SJCRH30 (cell line): ENCODE measurements at regions not wholly inside any gene's neighbourhood (a gene's known extent, or its start where the extent isn't known, plus 50 kb on each side); places are given as distances from the start of the nearest gene placed in this dataset.
"Not testable (repeated sequence)": the region's sequence is repeated elsewhere in the genome, so short reads cannot be mapped to it uniquely, and the experiment has no call there.

ENCODE experiments used
- DNase-seq, 2 experiments: peaks; one replicate each; pipeline ENCODE4 v3.0.0-alpha.2; 2015 to 2020
- H3K27ac ChIP-seq: fragments of 250-450 bp; sonication (Bioruptor Pico); 2 replicates; pipeline ENCODE4 v1.5.1; 2020; ENCODE audit warnings: mild to moderate bottlenecking, moderate library complexity
- H3K27me3 ChIP-seq: fragments of 250-450 bp; sonication (Bioruptor Pico); 2 replicates; pipeline ENCODE4 v1.5.1; 2020; ENCODE audit warnings: mild to moderate bottlenecking, moderate library complexity
- H3K36me3 ChIP-seq: fragments of 250-450 bp; sonication (Bioruptor Pico); 2 replicates; pipeline ENCODE4 v1.5.1; 2020; ENCODE audit warnings: mild to moderate bottlenecking, moderate library complexity
- H3K4me1 ChIP-seq: fragments of 250-450 bp; sonication (Bioruptor Pico); 2 replicates; pipeline ENCODE4 v1.5.1; 2020; ENCODE audit warnings: mild to moderate bottlenecking, moderate library complexity
- H3K4me3 ChIP-seq: fragments of 250-450 bp; sonication (Bioruptor Pico); 2 replicates; pipeline ENCODE4 v1.5.1; 2020; ENCODE audit warnings: mild to moderate bottlenecking, moderate library complexity
- H3K9me3 ChIP-seq: fragments of 250-450 bp; sonication (Bioruptor Pico); replicated peaks from 2 replicates; pipeline ENCODE4 v1.5.1; 2020; ENCODE audit warnings: mild to moderate bottlenecking, moderate library complexity

DNA sequence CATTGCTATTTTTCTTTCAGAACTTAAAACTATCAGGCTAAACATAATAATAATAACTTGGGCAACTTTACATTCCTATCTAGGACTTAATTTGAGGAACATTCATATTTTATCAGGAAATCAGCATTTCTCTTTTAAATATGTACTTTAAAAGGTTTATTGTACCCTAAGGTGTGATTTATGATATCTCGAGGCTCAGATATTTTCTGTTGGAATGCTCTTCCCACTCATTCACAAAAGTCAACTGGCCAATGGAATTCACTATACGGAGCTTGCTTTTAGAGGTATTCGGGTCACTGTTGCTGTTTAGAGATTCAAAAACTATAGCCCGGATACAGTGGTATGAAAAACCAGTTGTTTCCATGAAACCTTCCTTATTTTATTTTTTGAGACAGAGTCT lies 328.3 kb downstream of the GBA3 start:
- no peak overlapping the region for H3K27ac ChIP-seq
- no peak for DNase-seq

GRCh38 chr4:23020399-23020798 lies 327.7 kb downstream of the GBA3 start:
- H3K4me1 ChIP-seq, DNase-seq, H3K36me3 ChIP-seq, H3K27ac ChIP-seq, H3K4me3 ChIP-seq, H3K27me3 ChIP-seq, H3K9me3 ChIP-seq: not testable (repeated sequence)

More for the DNA sequence above, 328.3 kb downstream of the GBA3 start:
- no peak overlapping the region for H3K4me3 ChIP-seq
- H3K27me3 ChIP-seq, result no peaks in the 10 kb centered on the region
- no peaks in the 10 kb centered on the region for H3K36me3 ChIP-seq
- no peaks in the 10 kb centered on the region for H3K9me3 ChIP-seq
- H3K4me1 ChIP-seq, result no peaks in the 10 kb centered on the region

DNA sequence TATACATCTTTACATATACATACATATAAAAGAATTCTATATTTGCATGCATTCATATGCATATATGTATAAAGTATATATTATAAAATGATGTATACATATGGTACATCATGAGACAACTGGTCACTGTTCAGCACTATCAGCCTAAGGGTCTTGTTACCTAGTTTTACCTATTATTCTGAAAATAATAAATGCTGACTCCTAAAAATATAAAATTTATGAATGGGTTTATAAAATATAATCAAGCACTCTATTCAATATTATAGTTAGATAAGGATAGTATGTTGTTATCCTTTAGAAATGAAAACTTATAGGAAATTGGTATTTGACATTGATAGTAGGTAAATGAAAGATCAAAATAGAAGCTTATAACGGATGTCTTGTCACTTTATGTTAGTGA lies 324.2 kb downstream of the GBA3 start:
- H3K4me3 ChIP-seq, result no peak overlapping the region
- no peaks in the 10 kb centered on the region for H3K9me3 ChIP-seq
- no peak overlapping the region for H3K27ac ChIP-seq
- DNase-seq, result no peak
- H3K4me1 ChIP-seq, result no peaks in the 10 kb centered on the region
- no peaks in the 10 kb centered on the region for H3K27me3 ChIP-seq
- no peaks in the 10 kb centered on the region for H3K36me3 ChIP-seq

- no peak for DNase-seq
- no peaks in the 10 kb centered on the region for H3K9me3 ChIP-seq
- no peaks in the 10 kb centered on the region for H3K27me3 ChIP-seq
Observed at GRCh38 chr4:23015821-23016220, 323.1 kb downstream of the GBA3 start.

DNA sequence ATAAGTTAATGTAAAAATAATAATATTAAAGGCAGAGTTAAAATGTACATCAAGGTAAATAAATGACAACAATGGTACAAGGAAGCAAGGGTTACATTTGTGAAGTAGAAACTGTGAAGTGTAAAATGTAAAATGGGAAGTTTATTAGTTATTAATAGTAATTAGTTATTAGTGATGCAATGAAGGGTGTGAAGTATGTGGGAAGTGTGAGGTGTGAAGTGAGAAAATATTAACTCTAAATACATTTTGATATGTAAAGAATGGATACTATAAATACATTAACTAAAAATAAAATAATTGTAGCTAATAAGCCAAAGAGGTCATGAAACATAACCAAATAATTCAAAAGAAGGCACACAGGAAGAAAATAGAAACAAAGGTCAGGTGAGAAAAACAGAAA lies 316.4 kb downstream of the GBA3 start:
- no peaks in the 10 kb centered on the region for H3K36me3 ChIP-seq
- H3K27ac ChIP-seq, result no peak overlapping the region
- no peak overlapping the region for H3K4me3 ChIP-seq
- H3K9me3 ChIP-seq, result no peaks in the 10 kb centered on the region
- H3K27me3 ChIP-seq, result no peaks in the 10 kb centered on the region
- no peaks in the 10 kb centered on the region for H3K4me1 ChIP-seq
- no peak for DNase-seq

More at GRCh38 chr4:23015821-23016220, 323.1 kb downstream of the GBA3 start:
- no peaks in the 10 kb centered on the region for H3K4me1 ChIP-seq
- H3K4me3 ChIP-seq, result no peak overlapping the region
- no peaks in the 10 kb centered on the region for H3K36me3 ChIP-seq
- no peak overlapping the region for H3K27ac ChIP-seq

DNA sequence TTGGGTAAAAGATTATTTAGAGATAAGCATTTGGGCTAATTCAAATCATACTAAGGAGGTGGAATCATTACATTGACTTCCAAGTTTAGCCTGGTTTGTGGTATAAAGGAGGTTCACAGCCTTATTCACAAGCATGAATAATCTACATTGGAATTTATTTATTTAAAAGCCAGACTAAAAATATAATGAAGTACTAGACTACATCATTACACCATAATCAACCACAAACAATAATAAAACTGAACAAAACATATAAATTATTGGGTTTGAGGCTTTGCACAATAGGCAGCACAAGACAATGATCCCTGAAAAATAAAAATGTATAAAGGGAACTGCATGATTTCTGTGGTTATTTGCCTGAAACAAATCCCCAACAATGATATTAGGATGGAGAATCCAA lies 314.0 kb downstream of the GBA3 start:
- Histone ChIP-seq H3K36me3 (no peaks in the 10 kb centered on the region), H3K27ac (no peak overlapping the region), H3K4me1 (no peaks in the 10 kb centered on the region), H3K27me3 (no peaks in the 10 kb centered on the region), H3K9me3 (no peaks in the 10 kb centered on the region), H3K4me3 (no peak overlapping the region)
- no peak for DNase-seq

DNA sequence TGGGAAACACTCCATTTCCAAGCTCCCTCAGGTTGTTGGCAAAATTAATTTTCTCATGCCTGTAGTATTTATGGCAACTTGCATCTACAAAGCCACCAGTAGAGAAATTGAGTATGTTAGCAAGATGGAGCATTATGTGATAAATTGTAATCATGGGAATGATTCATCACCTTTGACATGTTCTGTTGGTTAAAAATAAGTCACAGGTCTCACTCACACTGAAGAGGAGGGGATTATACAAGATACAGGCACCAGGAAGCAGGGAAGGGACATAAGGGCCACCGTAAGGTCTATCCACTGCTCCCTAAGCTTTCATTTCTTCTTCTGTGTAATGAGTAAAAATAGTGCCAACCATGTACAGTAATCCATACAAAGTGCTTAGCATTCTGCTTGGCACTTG lies 313.0 kb downstream of the GBA3 start:
- Histone ChIP-seq H3K4me1 (no peaks in the 10 kb centered on the region), H3K4me3 (no peak overlapping the region), H3K27ac (no peak overlapping the region), H3K36me3 (no peaks in the 10 kb centered on the region), H3K27me3 (no peaks in the 10 kb centered on the region), H3K9me3 (no peaks in the 10 kb centered on the region)
- no peak for DNase-seq

- no peak for DNase-seq
- no peak overlapping the region for H3K27ac ChIP-seq
- no peak overlapping the region for H3K4me3 ChIP-seq
- H3K9me3 ChIP-seq, result no peaks in the 10 kb centered on the region
- no peaks in the 10 kb centered on the region for H3K4me1 ChIP-seq
- no peaks in the 10 kb centered on the region for H3K27me3 ChIP-seq
- no peaks in the 10 kb centered on the region for H3K36me3 ChIP-seq
Observed at GRCh38 chr4:23001478-23001877, 308.7 kb downstream of the GBA3 start.

DNA sequence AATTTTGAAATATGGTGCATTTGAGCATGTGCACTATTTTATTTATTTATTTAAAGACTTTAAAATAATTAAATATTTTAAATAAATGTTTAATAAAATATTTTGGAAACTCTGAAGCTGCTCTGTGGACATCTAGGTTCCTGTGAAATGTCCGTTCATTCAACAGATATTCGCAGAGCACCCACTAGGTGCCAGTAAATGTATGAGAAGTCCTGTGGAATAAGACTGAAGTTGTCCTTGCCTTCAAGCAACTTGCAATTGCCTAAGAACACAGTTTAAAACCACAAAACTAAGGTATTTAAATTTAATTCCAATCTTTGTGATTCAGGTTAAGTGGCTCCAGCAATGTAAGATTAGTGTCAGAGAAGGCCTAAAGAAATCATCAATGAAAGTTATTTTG lies 306.7 kb downstream of the GBA3 start:
- Histone ChIP-seq H3K27ac (no peak overlapping the region), H3K9me3 (no peaks in the 10 kb centered on the region), H3K4me3 (no peak overlapping the region), H3K27me3 (no peaks in the 10 kb centered on the region), H3K4me1 (no peaks in the 10 kb centered on the region), H3K36me3 (no peaks in the 10 kb centered on the region)
- no peak for DNase-seq

- Histone ChIP-seq H3K9me3 (no peaks in the 10 kb centered on the region), H3K27me3 (no peaks in the 10 kb centered on the region), H3K4me3 (no peak overlapping the region), H3K27ac (no peak overlapping the region), H3K36me3 (no peaks in the 10 kb centered on the region), H3K4me1 (no peaks in the 10 kb centered on the region)
- DNase-seq, result no peak
Observed at GRCh38 chr4:22997358-22998224, 304.9 kb downstream of the GBA3 start.

- Histone ChIP-seq H3K4me1 (no peaks in the 10 kb centered on the region), H3K27ac (no peak overlapping the region), H3K9me3 (no peaks in the 10 kb centered on the region), H3K4me3 (no peak overlapping the region), H3K36me3 (no peaks in the 10 kb centered on the region), H3K27me3 (no peaks in the 10 kb centered on the region; the same call in 1 of the 2 replicates)
- no peak for DNase-seq
Observed at GRCh38 chr4:22991576-22991975, 298.8 kb downstream of the GBA3 start.

- Histone ChIP-seq H3K4me3 (no peak overlapping the region), H3K4me1 (no peaks in the 10 kb centered on the region), H3K27me3 (no peaks in the 10 kb centered on the region; the same call in 1 of the 2 replicates), H3K36me3 (no peaks in the 10 kb centered on the region), H3K27ac (no peak overlapping the region), H3K9me3 (no peaks in the 10 kb centered on the region)
- no peak for DNase-seq
Observed at GRCh38 chr4:22988526-22988925, 295.8 kb downstream of the GBA3 start.

- Histone ChIP-seq H3K9me3 (no peaks in the 10 kb centered on the region), H3K36me3 (no peaks in the 10 kb centered on the region), H3K4me3 (no peak overlapping the region), H3K4me1 (no peaks in the 10 kb centered on the region), H3K27me3 (no peaks in the 10 kb centered on the region; the same call in 1 of the 2 replicates), H3K27ac (no peak overlapping the region)
- no peak for DNase-seq
Observed at GRCh38 chr4:22987870-22988269, 295.1 kb downstream of the GBA3 start.

DNA sequence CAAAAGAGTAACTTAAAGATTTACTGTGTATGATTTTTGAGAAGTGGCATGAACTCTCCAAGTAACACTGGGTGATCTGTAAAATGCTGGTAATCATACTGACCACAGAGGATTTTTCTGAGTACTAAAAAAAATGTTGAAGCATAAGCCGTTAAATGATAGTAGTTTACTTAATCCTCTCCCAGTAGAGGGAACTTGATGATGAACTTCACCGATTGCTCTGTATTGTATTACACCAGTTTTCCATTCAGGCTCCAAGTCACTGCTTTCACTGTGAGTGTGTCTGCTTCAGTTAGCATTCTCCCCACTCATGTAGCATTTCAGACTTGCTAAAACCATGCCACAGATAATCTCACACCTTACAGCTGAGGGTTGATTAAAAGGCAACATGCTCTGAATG lies 294.1 kb downstream of the GBA3 start:
- Histone ChIP-seq H3K36me3 (no peaks in the 10 kb centered on the region), H3K9me3 (no peaks in the 10 kb centered on the region), H3K27me3 (no peaks in the 10 kb centered on the region; the same call in 1 of the 2 replicates), H3K4me1 (no peaks in the 10 kb centered on the region), H3K27ac (no peak overlapping the region), H3K4me3 (no peak overlapping the region)
- DNase-seq, result no peak

DNA sequence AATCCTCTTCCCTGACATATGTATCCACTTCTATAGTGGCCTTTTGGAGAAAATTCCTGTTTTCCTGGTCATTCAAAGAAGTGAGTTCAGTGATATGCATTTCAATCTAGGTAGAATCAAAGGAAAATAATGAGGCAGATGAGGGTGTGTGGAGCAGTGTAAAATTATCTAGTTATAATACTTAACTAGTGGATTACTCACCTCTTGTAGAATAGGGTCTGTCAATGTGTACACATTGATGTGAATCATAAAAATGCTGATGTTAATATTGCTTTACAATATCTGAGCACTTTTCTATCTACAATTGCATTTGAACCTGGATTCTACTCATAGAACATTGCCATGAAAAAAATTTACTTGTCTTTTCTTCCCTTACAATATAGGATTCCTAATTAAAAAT lies 293.5 kb downstream of the GBA3 start:
- no peaks in the 10 kb centered on the region for H3K4me1 ChIP-seq
- H3K27me3 ChIP-seq, result no peaks in the 10 kb centered on the region; the same call in 1 of the 2 replicates
- no peaks in the 10 kb centered on the region for H3K9me3 ChIP-seq
- DNase-seq, result no peak
- no peak overlapping the region for H3K4me3 ChIP-seq
- H3K27ac ChIP-seq, result no peak overlapping the region
- H3K36me3 ChIP-seq, result no peaks in the 10 kb centered on the region

DNA sequence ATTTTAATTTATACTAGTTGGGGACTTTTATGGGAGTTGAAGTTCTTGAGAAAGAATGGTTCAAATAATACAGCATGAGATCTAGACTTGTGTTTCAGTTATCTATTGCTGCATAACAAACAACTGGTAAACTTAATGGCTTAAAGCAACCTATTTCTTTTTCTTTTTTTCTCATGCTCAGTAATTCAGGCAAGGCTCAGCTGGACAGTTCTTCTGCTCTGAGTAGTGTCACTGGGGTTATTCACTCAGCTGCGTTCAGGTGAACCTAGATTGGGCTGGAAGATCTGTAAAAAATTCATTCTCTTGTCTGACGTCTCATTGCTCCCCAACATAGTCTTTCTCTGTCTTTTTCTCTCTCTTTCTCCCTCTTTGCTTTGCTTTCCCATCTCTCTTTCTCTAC lies 291.7 kb downstream of the GBA3 start:
- no peaks in the 10 kb centered on the region; the same call in 1 of the 2 replicates for H3K27me3 ChIP-seq
- no peak for DNase-seq
- no peak overlapping the region for H3K27ac ChIP-seq
- H3K4me3 ChIP-seq, result no peak overlapping the region
- no peaks in the 10 kb centered on the region for H3K4me1 ChIP-seq
- H3K36me3 ChIP-seq, result no peaks in the 10 kb centered on the region
- H3K9me3 ChIP-seq, result no peaks in the 10 kb centered on the region
